OCI-LY7 (cell line): ENCODE measurements at regions not wholly inside any gene's neighbourhood (a gene's known extent, or its start where the extent isn't known, plus 50 kb on each side); places are given as distances from the start of the nearest gene placed in this dataset.

Experiments
- EZH2phosphoT487 ChIP-seq: fragments of 200-600 bp; sonication (generic); IDR thresholded peaks from 2 replicates; pipeline ENCODE4 v1.6.1; 2018; ENCODE audit warnings: low read depth, borderline replicate concordance, mild to moderate bottlenecking, mixed run types, antibody characterized with exemption, low read length, moderate library complexity, mixed read lengths
- TF ChIP-seq, protein P1 (sequence below): fragments of 200-600 bp; sonication (generic); conservative IDR thresholded peaks from 2 replicates; pipeline ENCODE4 v1.5.1; 2014; ENCODE audit warnings: mild to moderate bottlenecking, antibody characterized with exemption, low read length, moderate library complexity, mixed read lengths

DNA sequence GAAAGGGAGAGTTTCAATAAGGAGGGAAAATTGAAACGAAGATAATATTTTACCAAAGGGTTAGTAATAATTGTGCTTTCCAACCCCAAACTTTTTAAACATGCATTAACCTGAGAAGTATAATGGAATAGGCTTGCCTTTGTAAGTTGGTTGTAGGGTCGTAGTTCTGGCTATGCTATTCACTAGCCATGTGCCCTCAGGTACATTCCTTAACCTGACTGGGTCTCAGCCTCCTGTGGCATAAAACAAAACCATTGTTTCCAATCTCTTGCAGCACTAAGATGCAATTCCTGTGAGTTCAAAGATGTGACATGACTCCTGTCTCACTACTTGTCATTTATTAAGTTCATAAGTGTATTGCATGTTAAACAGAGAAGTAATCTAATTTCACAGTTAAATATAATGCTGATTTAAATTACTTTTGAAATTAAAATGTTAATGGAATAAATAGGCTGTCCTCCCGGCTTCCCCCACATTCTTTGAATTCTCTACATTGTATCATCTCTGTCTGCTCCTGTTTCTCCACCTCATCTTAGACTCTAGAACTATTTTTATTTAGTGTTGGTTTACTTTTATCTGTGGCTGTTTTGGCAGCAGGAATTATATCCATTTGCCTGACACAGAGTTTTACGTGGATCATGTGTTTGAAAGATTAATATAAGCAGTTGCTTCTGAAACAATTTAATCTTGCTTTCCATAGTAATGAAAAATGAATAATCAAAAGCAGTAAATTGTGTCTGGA, 216.3 kb downstream of the FAT3 start:
- TF ChIP-seq, protein P1, sequence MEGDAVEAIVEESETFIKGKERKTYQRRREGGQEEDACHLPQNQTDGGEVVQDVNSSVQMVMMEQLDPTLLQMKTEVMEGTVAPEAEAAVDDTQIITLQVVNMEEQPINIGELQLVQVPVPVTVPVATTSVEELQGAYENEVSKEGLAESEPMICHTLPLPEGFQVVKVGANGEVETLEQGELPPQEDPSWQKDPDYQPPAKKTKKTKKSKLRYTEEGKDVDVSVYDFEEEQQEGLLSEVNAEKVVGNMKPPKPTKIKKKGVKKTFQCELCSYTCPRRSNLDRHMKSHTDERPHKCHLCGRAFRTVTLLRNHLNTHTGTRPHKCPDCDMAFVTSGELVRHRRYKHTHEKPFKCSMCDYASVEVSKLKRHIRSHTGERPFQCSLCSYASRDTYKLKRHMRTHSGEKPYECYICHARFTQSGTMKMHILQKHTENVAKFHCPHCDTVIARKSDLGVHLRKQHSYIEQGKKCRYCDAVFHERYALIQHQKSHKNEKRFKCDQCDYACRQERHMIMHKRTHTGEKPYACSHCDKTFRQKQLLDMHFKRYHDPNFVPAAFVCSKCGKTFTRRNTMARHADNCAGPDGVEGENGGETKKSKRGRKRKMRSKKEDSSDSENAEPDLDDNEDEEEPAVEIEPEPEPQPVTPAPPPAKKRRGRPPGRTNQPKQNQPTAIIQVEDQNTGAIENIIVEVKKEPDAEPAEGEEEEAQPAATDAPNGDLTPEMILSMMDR, result no peak
- TF ChIP-seq EZH2phosphoT487, result no peak
